Right renal pelvis (tissue), 4 donors: ENCODE measurements at regions not wholly inside any gene's neighbourhood (a gene's known extent, or its start where the extent isn't known, plus 50 kb on each side); places are given as distances from the start of the nearest gene placed in this dataset.

Experiments
- DNase-seq, 4 donors: peaks; one replicate each; pipeline ENCODE4 v3.0.0-alpha.2; 2013; ENCODE audit warnings: low read depth in 4 of 4, low spot score in 3 of 4, missing footprints in 1 of 4

DNA sequence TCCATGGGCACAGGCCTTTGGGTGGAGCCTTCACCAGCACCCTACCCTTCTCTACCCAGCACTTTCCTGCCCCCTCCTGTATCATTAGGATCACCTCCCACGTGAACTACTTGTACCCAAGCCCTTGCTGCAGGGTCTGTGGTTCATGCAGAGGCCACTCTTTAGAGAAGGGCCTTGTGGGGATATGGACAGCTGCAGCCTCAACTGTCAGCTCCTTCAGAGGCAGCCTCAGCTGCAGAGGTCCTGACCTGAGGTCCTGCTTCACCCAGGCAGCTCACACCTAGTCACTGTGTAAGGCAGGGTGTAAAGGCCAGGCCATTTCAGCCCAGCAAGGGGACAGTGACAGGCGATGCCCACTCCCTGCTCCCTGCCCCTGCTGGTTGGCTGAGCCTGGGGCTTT lies 448.6 kb upstream of the PROK2 start:
- DNase-seq, result no peak

DNA sequence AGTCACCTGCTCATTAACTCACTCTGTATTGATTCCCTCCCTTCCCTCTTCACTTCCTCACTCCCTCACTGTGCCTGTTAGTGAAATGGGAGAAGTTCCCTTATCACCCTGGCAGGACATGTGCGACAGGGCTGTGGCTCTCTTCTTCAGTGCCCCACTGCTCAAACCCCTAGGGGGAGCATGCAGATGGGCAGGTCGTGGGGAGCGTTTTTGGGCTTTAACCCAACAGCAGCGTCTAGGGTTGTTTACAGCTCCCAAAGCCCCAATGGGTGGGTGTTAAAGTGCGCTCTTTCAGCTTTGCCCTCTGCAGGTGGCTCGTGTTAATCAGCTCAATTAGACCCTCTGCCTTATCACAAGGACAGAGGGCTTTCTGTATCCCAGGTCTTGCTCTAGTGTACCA lies 447.8 kb upstream of the PROK2 start:
- DNase-seq, result no peak

DNA sequence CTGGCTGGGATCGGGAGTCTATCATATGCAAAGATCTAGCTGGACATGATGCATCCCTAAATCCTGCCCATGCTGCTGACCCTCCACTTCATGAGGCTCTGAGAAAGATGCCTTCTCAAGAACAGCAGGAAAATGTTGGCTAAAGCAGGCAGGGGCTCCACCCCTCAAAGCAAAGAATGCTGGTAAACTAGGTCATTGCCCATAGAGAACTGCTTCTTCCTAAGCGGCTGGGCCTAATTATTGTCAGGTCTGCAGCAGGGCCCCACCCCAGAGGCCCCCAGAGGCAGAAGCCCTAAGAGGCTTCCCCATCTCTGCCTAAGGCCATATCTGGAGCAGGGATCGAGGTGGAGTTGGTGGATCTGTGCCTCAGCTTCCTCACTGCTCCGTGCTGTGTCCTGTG lies 447.4 kb upstream of the PROK2 start:
- no peak for DNase-seq

DNA sequence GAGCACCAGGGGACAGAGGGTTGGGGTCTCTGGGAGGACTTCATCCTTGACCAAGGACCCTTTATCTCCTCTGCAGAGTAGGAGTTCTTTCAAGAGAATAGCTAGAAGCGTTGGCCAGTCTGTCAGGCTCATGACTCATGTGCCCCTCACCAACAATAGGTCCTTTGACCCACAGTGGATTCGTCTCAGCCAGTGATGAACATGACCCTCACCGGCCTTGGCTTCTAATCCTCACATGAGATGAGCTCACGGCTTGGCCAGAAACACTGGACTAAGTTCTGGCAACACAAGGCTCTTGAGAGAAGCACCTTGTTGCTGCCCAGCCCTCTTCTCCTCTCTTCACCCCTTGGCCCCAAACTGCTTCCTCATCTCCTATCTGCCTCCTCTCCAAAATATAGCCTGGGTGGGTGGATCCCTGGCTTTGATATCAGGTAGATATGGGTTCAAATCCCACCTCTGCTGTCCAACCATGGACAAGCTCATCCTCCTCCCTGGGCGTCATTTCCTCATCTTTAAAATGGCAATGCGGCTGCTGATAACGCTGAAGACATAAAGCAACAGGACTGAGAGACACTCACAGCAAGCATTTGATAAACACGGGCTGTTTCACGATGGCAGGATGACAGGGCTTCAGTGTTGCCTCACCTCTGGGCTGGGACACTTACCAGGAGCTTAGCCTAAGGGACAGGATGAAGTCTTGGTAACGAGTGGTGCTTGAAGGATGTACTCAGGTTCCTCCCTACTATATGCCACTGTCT lies 446.7 kb upstream of the PROK2 start:
- no peak for DNase-seq

DNA sequence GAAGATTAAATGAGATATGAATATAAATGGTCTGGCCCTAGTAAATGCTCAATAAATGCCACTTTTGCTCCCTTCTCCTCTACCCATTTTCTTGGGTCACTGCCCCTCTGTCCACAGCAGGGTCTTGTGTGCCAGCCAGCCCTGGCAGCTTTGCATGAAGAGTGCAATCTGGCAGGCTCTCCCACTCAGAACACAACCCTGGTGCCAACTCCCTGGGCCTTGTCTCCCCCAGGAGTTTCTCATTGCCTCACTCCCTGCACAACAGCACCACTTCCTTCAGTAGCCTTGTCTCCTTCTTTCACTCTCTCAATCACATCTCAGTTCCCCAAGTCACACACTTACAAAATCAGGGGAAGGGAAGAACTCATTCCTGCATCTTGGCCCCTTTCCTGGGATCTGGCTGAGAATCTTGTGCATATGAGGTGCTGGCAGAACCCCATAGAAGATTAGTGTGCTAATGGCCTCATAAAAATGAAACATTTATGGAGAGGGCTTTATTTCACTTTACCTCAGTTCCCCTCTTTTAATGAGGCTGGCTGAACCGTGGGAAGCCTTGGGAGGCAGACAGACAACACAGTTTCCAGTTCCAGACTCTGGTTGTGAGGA lies 445.9 kb upstream of the PROK2 start:
- DNase-seq, result no peak

DNA sequence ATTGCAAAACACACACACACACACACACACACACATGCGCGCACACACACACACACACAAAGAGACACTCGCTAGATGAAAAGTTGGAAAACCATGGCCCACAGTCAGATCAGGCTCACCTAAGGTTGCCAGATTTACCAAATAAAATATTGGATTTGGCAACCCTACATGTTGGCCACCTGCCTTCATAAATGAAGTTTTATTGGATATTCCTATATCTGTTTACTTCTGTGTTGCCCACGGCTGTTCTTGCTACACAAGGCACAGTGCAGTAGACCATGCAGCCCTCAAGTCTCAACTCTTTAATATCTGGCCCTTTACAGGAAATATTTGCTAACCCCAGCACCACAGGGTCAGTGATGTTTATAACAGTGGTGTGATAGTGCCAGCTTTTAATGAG lies 445.0 kb upstream of the PROK2 start:
- no peak for DNase-seq

DNA sequence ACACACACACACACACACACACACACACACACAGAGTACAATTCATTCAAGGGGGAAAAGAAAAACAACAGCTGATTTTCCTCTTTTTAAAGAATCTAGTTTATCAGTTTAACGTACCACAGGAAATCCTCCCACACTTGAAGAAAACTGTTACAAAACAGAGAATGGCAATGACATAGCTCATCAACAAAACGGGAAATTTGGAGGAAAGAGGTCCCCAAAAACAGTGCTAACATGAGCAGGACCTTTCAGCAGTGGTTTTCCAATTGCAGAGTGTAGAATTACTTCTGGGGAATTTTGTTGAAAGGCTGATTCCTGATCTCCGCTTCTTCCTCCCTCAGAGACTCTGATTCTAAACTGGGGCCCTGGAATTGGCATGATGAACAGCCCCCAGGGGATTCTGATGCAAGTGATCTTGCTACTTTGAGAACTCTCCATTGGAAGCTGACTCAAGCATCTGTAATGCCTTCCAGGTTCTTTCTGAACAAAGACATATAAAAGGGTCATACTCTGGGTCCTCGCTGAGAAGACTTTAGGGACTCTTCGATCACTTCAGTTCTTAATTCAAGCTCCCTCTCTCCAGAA lies 442.6 kb upstream of the PROK2 start:
- DNase-seq, result no peak

DNA sequence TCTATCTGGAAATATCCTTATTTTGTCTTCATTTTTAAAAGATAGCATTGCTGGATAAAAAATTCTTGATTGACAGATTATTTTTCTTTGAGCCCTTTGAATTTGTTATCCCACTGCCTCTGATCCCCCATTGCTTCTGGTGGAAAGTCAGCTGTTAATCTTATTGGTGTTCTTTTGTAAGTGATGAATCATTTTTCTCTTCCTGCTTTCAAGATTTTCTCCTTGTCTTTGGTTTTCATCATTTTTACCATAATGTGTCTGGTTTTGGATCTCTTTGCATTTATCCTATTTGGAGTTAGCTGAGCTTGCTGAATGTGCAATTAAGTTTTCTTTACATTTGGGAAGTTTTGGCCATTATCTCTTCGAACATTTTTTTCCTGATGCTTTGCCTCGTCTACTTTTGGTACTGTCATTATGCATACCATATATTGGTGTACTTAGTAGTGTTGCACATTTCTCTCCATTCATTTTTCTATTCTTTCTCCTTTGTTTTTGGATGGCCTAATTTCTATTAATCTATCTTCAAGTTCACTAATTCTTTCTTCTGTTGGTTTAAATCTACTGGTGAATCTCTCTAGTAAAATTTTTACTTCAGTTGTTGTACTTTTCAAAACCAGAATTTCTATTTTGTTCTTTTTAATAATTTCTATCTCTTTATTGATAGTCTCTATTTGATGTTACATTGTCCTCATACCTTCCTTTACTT lies 440.0 kb upstream of the PROK2 start:
- DNase-seq, result no peak

DNA sequence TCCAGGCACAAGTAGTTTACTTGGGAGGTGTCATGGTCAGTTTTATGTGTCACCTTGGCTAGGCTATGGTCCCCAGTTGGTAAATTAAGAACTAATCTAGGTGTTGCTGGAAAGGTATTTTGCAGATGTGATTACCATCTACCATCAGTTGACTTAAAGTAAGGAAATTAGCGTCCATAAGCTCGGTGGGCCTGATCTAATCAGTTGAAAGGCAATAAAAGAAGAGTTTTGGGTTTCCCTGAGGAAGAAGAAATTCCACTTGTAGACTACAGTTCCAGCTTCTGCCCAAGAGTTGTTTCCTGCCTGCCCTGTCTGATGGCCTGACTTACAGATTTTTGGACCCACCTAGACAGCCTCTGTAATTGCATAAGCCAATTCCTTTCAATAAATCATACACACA lies 438.7 kb upstream of the PROK2 start:
- no peak for DNase-seq

DNA sequence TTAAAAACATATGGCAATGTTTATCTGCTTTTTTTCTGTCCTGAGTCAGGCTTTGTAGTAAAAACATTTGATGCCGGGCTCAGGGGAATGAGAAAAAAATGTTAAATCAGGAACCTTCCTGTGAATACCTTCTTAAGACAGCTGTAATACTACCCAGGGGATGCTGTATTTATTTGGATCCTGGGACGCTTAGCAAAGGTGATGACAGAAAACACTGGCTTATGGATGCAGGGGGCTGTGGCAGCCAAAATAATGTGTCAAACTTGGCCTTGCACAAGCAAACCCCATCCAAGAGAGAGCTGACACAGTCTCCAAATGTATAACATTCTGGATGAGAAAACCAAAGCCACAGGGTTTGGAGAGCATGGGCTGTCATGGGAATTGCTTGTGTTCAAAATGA lies 438.2 kb upstream of the PROK2 start:
- DNase-seq, result no peak

DNA sequence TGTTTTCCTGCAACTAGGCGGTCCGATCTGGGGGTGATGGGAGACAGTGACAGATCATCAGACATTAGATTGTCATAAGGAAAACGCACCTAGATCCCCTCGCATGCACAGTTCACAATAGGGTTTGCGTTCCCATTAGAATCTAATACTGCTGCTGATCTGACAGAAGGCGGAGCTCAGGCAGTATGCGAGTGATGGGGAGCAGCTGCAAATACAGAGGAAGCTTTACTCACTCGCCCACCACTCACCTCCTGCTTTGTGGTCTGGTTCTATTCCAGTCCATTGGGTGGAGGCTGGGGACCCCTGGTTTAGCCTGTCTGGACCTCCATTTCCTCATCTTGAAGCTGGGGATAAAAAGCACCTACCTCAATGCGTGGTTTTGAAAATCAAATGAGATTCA lies 437.5 kb upstream of the PROK2 start:
- no peak for DNase-seq

DNA sequence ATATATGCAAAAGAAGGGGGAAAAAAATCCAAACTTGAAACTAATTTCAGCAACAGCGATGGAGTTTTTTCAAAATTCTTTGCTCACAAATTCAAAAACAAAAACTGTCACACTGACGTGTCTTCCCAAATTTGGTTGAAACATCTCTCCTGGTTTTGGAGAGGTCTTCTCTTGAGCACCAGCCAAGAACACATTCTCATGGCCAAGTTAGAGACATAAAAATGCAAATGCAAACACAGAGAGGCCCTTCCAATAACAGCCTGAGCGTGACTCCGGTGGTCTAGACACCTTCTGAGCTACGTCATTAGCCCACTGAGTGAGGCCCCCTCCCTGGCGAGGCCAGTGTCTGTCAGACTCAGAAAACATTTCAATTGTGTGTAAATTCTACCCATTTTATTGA lies 436.0 kb upstream of the PROK2 start:
- no peak for DNase-seq

DNA sequence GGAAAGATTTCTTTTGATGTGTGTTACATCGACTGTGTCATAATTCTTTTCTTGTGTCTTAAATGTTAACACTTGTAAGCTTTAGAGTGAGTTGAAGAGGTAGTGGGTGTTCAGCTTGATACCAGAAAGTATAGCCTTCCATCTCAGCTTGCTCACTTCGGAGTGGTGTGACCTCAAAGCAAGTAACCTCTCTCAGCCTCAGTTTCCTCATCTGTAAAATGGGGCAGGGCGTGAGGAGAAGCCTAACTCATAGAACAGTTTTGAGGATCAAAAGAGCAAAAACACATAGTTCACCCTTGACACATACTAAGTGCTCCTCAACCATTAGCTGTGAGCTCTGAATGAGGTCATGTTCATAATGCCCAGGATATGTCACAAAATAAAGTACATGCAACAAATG lies 434.8 kb upstream of the PROK2 start:
- DNase-seq, result no peak

DNA sequence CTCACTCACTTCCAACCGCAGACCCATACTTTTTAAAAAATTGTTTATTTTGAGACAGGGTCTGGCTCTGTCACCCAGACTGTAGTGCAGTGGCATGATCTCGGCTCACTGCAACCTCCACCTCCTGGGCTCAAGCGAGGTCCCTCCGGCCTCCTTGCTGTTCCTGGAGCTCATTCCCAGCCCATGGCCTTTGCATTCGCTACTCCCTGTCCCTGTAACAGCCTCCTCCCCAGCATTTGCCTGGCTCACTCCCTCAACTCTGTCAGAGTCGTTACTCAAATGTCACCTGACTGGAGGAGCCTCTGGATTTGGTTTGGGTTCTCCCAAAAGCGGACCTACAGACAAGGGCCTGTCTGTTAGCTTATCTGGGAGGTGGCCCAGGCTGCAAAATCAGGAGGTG lies 432.6 kb upstream of the PROK2 start:
- no peak for DNase-seq

DNA sequence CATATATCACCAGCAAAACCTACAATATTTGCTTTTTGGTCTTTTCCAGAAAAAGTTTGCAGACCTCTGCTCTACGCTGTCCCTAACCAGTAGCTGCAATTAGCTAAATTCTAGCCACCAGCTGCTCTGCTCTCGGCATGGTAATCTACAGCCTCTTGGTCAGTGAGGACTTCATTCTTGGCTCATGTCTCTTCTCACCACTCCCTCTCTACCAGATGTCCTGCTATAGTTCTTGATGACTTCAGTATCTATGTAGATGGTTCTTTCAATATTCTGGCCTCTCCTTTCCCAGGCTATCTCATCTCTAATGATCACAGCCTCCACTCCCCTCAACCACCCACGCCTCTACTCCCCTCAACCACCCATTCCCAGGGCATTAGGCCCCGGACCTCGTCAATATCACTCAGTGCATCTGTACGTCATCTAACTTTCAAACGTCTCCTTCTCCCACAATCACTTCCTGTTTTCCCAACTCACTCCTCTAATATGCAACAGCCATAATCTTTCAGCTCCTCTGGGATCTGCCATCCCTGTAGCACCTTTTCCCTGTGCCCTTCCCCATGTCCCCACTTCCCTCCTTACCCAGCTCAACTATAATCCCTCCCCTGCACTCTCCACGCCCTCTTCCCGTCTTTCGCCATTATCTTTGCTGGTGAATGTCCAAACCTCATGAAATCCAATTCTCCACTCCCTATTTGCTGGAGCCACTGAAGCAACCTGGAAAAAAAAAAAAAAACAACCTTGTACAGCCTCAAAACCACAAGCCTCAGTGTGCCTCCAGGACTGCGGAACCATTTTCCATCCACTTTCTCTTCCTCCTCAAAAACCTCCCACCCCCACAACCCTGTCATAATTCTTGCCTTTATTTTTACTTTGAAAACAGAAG lies 429.4 kb upstream of the PROK2 start:
- no peak for DNase-seq

DNA sequence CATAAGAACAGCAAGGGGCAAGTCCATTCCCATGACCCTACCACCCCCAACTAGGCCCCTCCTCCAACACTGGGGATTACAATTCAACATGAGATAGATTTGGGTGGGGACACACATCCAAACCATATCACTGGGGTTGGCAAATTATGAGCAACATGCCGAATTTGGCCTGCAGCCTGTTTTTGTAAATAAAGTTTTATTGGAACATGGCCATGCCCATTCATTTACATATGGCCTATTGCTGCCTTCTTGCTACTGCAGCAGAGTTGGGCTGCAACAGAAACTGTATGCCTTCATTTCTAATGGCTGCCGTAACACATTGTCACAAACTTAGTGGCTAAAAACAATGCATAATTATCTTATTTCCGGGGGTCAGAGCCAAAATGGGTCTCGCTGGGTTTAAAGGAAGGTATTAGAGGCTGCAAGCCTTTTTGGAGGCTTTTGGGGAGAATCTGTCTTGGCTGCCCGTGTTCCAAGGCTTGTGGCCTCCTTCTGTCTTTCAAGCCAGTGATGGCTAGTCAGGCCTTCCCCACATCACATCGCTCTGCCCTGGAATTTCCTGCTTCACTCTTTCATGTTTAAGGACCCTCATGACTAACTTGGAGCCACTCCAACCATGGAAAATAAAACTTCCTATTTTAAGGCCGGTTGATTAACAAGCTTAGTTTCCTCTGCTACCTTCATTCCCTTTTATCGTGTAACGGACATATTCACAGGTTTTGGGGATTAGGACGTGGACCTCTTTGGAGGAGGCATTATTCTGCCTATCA lies 428.5 kb upstream of the PROK2 start:
- peak in 3 of 4 donors; percentile 35 to 50 (median 42) for DNase-seq

DNA sequence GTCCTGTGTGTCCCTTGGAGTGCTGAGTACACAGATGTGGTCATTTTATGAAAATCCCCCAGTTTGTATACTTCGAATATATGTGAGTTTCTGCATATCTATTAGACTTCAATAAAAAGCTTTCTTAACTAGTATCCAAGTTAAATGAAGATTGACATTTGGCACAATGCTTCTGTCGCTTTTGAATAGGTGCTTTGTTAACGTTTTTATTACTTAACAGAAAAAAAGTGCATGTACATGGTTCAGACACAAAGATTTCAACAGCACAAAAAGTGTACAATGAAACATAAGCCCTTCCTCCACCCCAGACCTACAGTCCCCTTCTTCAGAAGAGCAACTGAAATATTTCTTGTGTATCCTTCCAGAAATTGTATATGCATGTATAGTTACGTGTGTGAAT lies 427.4 kb upstream of the PROK2 start:
- no peak for DNase-seq

DNA sequence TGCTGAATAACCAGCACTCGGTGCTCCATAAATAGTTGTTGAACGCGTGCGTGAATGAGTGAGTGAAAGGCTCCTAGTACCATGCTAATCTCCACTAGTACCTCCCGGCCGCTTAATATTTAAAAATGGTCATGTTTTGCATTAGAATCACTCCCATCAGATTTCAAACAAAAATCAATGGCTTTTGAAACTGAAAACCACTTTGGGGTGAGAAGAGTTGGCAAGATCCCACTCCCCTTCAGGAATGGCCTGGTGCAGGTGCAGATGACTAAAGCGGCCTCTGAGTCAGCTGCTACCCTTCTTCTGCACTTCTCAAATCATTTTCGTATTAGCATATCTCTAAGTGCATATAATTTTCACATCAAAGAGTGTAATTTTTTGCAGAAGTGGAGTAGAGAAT lies 425.3 kb upstream of the PROK2 start:
- DNase-seq, result no peak

DNA sequence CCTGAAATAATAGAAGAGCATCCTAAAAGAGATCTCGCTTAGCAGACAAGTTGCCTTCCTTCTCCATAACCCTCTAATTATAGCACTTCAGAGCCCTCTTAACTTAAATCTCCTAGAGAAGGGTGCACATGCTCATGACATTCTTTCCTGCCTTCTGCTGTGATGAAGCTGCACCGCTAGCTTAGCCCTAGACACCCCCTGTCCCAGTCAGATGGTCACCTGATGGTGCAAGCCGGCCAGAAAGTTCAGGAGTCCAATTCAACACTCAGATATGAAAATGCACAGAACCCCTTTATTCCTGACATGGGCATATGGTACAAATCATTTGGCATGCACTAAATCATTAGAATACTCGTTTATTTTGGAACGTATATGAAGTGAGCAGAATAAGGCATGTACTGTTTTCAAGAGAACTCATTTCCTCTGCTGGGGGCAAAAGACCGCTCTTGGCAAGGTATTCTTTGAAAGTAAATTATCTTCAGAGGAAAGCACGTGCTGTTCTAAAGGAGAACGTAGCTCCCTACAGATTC lies 420.4 kb upstream of the PROK2 start:
- DNase-seq, result no peak

DNA sequence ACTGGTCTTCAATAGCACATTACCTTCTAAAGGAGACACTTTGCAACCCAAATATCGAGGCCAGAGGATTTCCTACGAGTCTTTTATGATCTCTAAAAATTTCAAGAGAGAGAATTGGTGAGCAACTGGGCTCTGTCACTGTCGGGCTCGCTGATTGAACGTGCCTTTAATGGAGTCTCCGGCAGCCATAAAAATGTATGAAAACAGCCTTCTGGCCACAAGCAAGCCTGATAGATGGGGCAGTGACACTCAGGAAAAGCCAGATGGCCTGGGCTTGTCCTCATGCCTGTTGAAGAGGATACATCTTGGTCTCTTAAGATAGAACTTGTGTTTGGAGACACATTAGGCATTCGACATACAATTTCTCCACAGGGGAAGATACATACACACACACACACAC lies 419.5 kb upstream of the PROK2 start:
- no peak for DNase-seq
